ENCODE measurements at regions not wholly inside any gene's neighbourhood (a gene's known extent, or its start where the extent isn't known, plus 50 kb on each side); places are given as distances from the start of the nearest gene placed in this dataset.

DNA sequence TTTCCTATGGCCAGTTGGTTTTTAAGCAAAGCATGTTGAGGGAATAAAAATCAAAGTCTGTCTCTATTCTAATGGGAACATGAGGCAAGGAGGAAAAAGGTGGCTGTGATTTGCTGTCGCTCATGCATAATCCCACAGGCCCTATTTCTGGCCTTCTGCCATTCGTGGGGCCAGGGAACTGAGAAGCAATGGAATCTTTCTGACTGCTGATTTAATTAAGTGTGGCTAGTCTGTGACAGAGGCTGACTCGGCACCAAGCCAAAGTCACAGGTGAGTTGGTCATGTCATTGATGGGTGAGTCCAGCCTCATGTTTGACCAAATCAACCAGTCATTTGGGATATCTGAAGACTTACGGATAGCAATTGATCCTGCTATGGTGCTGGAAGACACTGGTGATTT, 429.3 kb upstream of the CADM1 start:
- no peak for DNase-seq

- DNase-seq, result no peak
Measured at GRCh38 chr11:115931548-115932083, 427.4 kb upstream of the CADM1 start.

GRCh38 chr11:115930886-115931547, 426.8 kb upstream of the CADM1 start:
- DNase-seq, result no peak

DNA sequence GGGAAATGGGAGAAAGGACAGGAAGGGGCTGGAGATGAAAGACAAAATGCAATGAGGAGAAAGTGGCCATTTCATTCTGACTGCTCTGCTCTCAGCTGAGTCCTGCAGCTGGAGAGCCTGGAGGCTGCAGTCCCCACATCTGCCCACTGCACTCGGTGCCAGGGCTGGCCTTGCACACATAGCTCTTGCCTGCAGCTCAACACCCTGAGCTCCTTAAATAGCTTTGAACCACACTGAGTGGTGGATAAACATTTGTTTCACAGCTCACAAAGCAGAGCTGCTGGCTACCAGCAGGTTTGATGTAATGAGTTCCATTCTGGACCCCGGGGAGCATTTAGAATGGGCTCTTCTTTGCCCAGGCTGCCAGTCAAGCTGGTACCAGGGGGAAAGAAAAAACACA, 426.1 kb upstream of the CADM1 start:
- no peak for DNase-seq

- no peak for DNase-seq
Measured at GRCh38 chr11:115929618-115930129, 425.5 kb upstream of the CADM1 start.

DNA sequence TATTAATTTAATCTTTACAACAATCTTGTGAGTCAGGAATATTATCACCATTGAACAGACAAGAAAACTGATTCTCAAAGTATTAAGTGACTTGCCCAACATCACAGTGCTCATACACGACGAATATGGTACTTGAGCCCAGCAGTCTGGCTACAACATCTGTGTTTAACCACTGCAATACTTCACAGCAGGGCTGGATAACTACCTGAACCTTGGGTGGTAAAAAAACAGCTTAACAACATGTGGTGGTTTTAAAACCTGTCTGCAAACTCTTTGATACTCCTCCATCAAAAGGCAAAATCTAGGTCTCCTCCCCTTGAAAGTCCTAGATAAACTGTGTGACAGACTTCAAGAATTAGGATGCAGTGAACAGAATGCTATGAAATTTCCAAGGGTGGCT, 424.6 kb upstream of the CADM1 start:
- DNase-seq, result no peak

DNA sequence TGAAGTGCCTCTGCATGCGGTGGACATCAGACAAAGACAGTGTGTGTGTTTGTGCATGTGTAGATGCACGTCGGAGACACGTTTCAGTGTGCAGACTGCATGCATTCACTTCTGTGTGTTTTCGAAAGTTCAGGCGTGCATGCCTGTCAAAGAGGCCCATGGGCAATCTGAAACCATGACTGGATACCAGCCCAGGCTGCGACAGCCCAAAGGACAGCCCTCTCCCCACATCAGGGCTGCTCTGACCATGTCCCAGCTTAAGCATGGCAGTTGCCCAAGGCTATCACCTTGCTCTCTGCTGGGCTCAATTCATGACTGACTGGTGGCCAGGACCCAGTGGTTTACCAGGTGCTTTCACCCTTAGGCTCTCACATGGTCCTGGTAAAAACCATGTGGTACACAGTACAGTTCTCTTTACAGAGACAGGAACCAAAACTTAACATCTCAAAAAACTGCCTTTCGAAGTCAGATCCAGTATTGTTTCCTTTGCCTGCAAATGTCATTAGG, 423.7 kb upstream of the CADM1 start:
- DNase-seq, result no peak

DNA sequence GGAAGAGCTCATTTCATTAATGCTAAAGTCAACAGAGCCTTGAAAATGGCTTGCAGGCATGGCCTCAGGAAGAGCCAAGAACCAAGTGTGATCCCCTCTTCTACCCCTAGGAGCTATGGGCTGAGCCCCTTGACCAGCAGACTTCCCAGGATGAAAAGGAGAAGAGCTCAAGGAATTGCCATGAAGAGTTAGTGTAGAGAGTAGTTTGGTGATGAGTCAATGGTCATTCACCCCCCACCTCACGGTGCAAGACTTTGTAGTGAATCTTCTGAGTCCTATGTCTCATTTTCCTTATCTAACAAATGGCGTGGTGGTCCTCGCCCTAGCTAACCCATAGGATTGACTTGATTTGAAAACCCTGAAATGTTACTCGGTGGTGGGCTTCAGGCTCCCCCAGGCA, 422.4 kb upstream of the CADM1 start:
- no peak for DNase-seq

GRCh38 chr11:115926138-115926537, 421.9 kb upstream of the CADM1 start:
- no peak for DNase-seq

DNA sequence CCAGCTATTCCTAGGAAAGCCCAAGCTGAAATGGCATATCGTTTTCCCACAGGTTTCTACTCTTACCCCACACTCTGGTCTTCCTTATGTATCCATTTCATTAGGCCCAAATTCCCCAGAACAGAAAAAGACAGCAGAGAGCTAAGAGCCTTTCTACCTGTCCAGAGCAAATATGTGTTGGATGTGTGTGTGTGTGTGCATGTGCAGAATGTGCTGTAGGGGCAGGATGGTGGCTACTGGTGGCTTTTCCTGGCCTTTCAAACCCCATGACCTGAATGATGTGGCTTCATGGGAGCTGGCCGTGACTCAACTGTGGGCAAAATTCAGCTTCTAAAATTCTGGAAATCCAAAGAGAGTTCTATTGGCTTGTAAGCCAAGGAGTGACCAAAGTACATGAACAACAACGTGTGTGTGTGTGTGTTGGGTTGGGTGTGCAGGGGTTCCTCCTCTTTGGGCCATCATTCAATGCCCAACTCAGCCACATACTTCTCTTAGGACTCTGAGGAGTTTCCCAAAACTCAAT, 421.4 kb upstream of the CADM1 start:
- no peak for DNase-seq

GRCh38 chr11:115924744-115925567, 420.7 kb upstream of the CADM1 start:
- peak; percentile 46 for DNase-seq

DNA sequence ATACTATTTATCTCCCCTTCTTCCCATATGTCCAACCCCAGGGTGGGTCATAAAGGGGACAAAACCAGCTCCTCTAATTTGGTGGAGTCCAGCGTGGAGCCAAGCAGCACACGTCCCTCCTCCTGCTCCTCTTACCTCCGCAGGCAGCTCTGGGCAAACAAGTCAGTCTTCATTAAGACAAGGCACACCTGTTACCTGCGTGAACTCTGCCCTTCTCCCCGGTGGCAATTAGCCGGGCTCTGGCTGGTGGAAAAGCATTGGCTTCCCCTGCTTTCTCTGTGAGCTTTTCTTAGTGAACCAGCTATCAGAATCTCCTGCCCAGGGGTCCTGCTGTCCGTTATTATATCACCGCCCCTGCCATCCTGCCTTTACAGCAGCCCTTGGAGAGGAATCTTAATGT, 418.7 kb upstream of the CADM1 start:
- DNase-seq, result no peak

GRCh38 chr11:115921986-115922385, 417.8 kb upstream of the CADM1 start:
- no peak for DNase-seq

- no peak for DNase-seq
Measured at GRCh38 chr11:115921540-115921939, 417.3 kb upstream of the CADM1 start.

- no peak for DNase-seq
Measured at GRCh38 chr11:115920841-115921480, 416.7 kb upstream of the CADM1 start.

- DNase-seq, result peak; percentile 31
Measured at GRCh38 chr11:115920092-115920461, 415.9 kb upstream of the CADM1 start.

- no peak for DNase-seq
Measured at GRCh38 chr11:115919341-115920091, 415.3 kb upstream of the CADM1 start.

DNA sequence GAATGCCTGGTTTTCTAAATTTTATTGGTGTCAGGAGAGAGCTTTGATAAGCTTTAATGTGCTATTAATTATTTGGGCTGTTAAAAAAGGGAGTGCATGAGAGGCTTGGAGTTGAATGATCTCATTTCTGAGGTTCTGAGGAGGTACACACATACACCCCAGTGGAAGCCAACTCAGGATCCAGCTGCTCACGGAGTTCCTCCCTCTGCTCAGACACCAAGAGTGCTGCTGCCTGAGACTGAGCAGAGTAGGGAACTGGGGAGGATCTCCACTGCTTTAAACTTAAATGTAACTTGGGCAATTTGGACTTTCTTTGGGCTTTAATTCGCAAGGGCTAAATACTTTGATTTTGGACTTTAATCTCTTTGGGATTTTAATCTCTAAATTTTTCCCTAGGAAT, 414.4 kb upstream of the CADM1 start:
- DNase-seq, result no peak

GRCh38 chr11:115916608-115917007, 412.4 kb upstream of the CADM1 start:
- DNase-seq, result no peak

GRCh38 chr11:115912484-115912945, 408.3 kb upstream of the CADM1 start:
- DNase-seq, result no peak

- no peak for DNase-seq
Measured at GRCh38 chr11:115911613-115912346, 407.6 kb upstream of the CADM1 start.

Measured in T1000 (cell line).